Epithelial cell of proximal tubule (primary cell): ENCODE measurements at regions not wholly inside any gene's neighbourhood (a gene's known extent, or its start where the extent isn't known, plus 50 kb on each side); places are given as distances from the start of the nearest gene placed in this dataset.

Experiments
- DNase-seq: peaks from one replicate; pipeline ENCODE4 v3.0.0-alpha.2; 2011; ENCODE audit warnings: low read depth
- H3K4me3 ChIP-seq: 2 replicates; pipeline ENCODE4 v1.5.1; 2011; ENCODE audit warnings: low read depth, mild to moderate bottlenecking, low read length
- TF ChIP-seq, protein P1 (sequence below): conservative IDR thresholded peaks from 2 replicates; pipeline ENCODE4 v1.5.1; 2012; ENCODE audit warnings: low read depth, mild to moderate bottlenecking, low read length

GRCh38 chr4:14434916-14435315, 567.4 kb upstream of the CPEB2 start:
- no peak for DNase-seq
- TF ChIP-seq, protein P1, sequence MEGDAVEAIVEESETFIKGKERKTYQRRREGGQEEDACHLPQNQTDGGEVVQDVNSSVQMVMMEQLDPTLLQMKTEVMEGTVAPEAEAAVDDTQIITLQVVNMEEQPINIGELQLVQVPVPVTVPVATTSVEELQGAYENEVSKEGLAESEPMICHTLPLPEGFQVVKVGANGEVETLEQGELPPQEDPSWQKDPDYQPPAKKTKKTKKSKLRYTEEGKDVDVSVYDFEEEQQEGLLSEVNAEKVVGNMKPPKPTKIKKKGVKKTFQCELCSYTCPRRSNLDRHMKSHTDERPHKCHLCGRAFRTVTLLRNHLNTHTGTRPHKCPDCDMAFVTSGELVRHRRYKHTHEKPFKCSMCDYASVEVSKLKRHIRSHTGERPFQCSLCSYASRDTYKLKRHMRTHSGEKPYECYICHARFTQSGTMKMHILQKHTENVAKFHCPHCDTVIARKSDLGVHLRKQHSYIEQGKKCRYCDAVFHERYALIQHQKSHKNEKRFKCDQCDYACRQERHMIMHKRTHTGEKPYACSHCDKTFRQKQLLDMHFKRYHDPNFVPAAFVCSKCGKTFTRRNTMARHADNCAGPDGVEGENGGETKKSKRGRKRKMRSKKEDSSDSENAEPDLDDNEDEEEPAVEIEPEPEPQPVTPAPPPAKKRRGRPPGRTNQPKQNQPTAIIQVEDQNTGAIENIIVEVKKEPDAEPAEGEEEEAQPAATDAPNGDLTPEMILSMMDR, result no peak

DNA sequence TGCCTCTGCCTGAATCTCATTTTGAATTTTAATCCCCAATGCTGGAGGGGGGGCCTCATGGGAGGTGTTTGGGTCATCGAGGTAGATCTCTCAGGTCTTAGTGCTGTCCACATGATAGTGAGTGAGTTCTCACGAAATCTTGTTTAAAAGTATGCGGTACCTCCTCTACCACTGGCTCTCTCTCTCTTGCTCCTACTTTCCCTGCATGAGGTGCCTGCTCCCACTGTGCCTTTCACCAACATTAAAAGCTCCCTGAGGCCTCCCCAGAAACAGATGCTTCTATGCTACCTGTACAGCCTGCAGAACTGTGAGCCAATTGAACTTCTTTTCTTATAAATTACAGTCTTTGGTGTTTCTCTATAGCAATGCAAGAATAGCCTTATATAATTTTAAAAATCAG, 560.7 kb upstream of the CPEB2 start:
- DNase-seq, result no peak
- TF ChIP-seq, protein P1, result no peak

More at GRCh38 chr4:14434916-14435315, 567.4 kb upstream of the CPEB2 start:
- H3K4me3 ChIP-seq, result no peak overlapping the region

GRCh38 chr4:14445882-14446281, 556.4 kb upstream of the CPEB2 start:
- TF ChIP-seq, protein P1, result no peak
- DNase-seq, result no peak
- H3K4me3 ChIP-seq, result no peak overlapping the region

More for the DNA sequence above, 560.7 kb upstream of the CPEB2 start:
- no peak overlapping the region for H3K4me3 ChIP-seq

DNA sequence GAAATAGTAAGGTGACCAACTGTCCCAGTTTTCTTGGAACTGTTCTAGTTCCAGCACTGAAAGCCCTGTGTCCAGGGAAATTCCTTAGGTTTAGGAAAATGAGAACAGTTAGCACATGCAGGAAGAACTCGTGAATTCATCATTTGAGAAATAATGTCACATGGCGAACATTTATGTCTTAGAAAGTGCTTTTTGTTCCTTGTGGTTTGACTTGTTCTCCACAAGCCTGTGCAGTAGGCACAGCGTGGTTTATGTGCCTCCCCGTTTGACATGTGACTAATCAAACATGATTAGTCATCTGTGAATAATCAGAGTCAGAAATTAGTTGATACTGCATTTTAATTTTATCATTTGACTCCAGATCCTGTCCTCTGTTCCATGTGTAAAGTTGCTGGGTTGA, 556.0 kb upstream of the CPEB2 start:
- TF ChIP-seq, protein P1, result no peak
- no peak for DNase-seq
- H3K4me3 ChIP-seq, result no peak overlapping the region

DNA sequence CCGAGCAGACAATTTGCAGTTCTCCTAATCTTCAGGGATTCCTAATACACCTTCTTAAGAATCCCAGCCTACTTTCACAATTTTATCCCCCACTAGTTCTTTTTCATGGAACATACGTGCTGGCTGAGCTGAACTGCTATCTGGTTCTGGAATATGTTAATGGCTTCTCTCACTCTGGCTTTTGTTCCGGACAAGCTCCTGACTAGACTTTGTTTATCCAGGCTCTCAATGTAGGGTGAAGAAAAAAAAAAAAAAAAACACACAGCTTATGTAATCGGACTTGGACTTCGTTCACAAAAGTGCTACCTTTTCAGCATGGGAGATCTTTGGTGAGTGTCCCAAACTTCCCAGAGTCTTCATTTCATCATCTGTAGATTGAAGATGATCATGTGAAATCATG, 555.4 kb upstream of the CPEB2 start:
- no peak for DNase-seq
- TF ChIP-seq, protein P1, result no peak
- no peak overlapping the region for H3K4me3 ChIP-seq

DNA sequence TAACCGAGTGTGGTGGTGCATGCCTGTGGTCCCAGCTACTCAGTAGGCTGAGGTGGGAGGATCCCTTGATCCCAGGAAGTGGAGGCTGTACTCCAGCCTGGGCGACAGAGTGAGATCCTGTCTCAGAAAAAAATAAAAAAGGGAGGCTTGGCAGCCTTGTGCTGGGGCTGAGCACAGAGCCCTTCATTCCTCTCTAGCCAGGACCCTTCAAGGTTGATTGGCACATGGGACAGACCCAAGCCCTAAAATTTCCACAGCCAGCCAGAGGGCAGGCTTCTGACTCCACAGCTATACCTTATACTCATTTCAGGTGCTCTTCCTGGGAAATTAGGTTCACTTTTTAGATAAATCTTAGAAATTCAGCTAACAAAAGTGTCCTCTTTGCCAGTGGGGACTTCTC, 553.0 kb upstream of the CPEB2 start:
- TF ChIP-seq, protein P1, result no peak
- H3K4me3 ChIP-seq, result no peak overlapping the region
- DNase-seq, result no peak

DNA sequence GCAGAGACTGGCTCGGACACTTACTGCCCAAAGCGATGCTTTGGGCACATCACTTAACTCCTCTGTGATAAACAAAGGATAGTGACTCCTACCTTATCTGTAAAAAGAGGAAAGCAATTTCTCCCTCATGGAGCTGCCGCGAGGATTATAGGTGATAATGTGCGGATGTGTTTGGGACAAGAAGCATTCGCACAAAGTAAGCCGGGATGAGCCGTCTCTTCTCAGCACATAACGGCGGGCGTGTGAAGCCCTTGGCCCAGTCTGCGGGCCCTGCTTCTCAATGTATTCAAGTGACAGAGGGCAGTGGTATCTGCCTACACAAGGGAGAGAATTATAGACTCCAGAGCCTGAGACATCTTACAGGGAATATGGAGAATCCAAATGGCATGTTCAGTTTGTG, 550.3 kb upstream of the CPEB2 start:
- TF ChIP-seq, protein P1, result no peak
- no peak for DNase-seq
- H3K4me3 ChIP-seq, result no peak overlapping the region
